ENCODE measurements at regions not wholly inside any gene's neighbourhood (a gene's known extent, or its start where the extent isn't known, plus 50 kb on each side); places are given as distances from the start of the nearest gene placed in this dataset.

DNA sequence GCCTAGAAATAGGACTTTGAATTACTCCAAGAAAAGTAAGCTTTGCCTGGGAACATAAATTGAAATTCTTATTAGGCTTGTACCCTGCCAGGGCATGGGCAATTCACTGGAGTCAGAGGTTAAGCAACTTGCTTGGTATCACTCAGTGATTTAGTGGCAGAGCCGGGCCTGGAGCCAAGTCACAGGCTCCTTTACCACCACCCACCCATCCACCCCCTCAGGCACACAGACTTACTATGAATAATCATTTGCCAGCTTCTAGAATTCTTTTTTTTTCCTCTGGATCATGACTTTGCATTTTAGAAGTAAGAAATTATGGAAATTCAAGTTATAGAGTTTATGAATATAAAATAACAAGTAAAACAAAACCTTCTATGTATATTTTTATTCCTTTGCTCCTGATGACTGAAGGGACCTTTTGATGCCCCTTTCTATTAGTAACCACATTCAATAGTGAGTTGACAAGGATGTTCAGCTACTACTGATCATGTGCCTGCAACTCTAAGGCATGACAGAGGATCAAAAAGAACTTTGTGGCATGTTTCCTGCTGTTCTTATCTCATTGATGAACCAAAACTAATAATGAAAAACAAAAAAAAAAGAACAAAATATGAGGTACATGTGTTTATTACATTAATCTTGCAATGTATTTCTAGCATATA, 614.7 kb downstream of the TLR4 start:
- TF ChIP-seq EZH2 (IDR thresholded peaks at IDR 0.05; ENCODE audit: borderline replicate concordance, insufficient read depth, low read length, poor library complexity, severe bottlenecking) (no peak), RAD21 (conservative IDR thresholded peaks at IDR 0.05) (no peak), EP300 (conservative IDR thresholded peaks at IDR 0.05; ENCODE audit: poor library complexity, severe bottlenecking) (no peak), POLR2AphosphoS5 (IDR thresholded peaks at IDR 0.05) (no peak), SMC3 (conservative IDR thresholded peaks at IDR 0.05; ENCODE audit: poor library complexity) (no peak), MXI1 (conservative IDR thresholded peaks at IDR 0.05; ENCODE audit: poor library complexity, severe bottlenecking) (no peak)
- TF ChIP-seq, protein P1, sequence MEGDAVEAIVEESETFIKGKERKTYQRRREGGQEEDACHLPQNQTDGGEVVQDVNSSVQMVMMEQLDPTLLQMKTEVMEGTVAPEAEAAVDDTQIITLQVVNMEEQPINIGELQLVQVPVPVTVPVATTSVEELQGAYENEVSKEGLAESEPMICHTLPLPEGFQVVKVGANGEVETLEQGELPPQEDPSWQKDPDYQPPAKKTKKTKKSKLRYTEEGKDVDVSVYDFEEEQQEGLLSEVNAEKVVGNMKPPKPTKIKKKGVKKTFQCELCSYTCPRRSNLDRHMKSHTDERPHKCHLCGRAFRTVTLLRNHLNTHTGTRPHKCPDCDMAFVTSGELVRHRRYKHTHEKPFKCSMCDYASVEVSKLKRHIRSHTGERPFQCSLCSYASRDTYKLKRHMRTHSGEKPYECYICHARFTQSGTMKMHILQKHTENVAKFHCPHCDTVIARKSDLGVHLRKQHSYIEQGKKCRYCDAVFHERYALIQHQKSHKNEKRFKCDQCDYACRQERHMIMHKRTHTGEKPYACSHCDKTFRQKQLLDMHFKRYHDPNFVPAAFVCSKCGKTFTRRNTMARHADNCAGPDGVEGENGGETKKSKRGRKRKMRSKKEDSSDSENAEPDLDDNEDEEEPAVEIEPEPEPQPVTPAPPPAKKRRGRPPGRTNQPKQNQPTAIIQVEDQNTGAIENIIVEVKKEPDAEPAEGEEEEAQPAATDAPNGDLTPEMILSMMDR (IDR thresholded peaks at IDR 0.05; ENCODE audit: poor library complexity, severe bottlenecking): no peak
- TF ChIP-seq, protein P2, sequence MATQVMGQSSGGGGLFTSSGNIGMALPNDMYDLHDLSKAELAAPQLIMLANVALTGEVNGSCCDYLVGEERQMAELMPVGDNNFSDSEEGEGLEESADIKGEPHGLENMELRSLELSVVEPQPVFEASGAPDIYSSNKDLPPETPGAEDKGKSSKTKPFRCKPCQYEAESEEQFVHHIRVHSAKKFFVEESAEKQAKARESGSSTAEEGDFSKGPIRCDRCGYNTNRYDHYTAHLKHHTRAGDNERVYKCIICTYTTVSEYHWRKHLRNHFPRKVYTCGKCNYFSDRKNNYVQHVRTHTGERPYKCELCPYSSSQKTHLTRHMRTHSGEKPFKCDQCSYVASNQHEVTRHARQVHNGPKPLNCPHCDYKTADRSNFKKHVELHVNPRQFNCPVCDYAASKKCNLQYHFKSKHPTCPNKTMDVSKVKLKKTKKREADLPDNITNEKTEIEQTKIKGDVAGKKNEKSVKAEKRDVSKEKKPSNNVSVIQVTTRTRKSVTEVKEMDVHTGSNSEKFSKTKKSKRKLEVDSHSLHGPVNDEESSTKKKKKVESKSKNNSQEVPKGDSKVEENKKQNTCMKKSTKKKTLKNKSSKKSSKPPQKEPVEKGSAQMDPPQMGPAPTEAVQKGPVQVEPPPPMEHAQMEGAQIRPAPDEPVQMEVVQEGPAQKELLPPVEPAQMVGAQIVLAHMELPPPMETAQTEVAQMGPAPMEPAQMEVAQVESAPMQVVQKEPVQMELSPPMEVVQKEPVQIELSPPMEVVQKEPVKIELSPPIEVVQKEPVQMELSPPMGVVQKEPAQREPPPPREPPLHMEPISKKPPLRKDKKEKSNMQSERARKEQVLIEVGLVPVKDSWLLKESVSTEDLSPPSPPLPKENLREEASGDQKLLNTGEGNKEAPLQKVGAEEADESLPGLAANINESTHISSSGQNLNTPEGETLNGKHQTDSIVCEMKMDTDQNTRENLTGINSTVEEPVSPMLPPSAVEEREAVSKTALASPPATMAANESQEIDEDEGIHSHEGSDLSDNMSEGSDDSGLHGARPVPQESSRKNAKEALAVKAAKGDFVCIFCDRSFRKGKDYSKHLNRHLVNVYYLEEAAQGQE (IDR thresholded peaks at IDR 0.05; ENCODE audit: borderline replicate concordance): no peak

Measured in neural cell (in vitro differentiated cells).